ENCODE measurements at regions not wholly inside any gene's neighbourhood (a gene's known extent, or its start where the extent isn't known, plus 50 kb on each side); places are given as distances from the start of the nearest gene placed in this dataset.

GRCh38 chr17:79560527-79560926, 50.3 kb downstream of the RBFOX3 start:
- no peak for TF ChIP-seq POLR2A (IDR thresholded peaks at IDR 0.05)
- TF ChIP-seq, protein P1, sequence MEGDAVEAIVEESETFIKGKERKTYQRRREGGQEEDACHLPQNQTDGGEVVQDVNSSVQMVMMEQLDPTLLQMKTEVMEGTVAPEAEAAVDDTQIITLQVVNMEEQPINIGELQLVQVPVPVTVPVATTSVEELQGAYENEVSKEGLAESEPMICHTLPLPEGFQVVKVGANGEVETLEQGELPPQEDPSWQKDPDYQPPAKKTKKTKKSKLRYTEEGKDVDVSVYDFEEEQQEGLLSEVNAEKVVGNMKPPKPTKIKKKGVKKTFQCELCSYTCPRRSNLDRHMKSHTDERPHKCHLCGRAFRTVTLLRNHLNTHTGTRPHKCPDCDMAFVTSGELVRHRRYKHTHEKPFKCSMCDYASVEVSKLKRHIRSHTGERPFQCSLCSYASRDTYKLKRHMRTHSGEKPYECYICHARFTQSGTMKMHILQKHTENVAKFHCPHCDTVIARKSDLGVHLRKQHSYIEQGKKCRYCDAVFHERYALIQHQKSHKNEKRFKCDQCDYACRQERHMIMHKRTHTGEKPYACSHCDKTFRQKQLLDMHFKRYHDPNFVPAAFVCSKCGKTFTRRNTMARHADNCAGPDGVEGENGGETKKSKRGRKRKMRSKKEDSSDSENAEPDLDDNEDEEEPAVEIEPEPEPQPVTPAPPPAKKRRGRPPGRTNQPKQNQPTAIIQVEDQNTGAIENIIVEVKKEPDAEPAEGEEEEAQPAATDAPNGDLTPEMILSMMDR (IDR thresholded peaks at IDR 0.05), result no peak
